ENCODE measurements at regions not wholly inside any gene's neighbourhood (a gene's known extent, or its start where the extent isn't known, plus 50 kb on each side); places are given as distances from the start of the nearest gene placed in this dataset.

- TF ChIP-seq, protein P1, sequence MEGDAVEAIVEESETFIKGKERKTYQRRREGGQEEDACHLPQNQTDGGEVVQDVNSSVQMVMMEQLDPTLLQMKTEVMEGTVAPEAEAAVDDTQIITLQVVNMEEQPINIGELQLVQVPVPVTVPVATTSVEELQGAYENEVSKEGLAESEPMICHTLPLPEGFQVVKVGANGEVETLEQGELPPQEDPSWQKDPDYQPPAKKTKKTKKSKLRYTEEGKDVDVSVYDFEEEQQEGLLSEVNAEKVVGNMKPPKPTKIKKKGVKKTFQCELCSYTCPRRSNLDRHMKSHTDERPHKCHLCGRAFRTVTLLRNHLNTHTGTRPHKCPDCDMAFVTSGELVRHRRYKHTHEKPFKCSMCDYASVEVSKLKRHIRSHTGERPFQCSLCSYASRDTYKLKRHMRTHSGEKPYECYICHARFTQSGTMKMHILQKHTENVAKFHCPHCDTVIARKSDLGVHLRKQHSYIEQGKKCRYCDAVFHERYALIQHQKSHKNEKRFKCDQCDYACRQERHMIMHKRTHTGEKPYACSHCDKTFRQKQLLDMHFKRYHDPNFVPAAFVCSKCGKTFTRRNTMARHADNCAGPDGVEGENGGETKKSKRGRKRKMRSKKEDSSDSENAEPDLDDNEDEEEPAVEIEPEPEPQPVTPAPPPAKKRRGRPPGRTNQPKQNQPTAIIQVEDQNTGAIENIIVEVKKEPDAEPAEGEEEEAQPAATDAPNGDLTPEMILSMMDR (conservative IDR thresholded peaks at IDR 0.05): no peak
- TF ChIP-seq ZFX (IDR thresholded peaks at IDR 0.05): no peak
Observed at GRCh38 chr5:44697025-44697424, 111.7 kb upstream of the MRPS30 start.

All from C4-2B (cell line).